Spleen (tissue), 11 donors: ENCODE measurements at regions not wholly inside any gene's neighbourhood (a gene's known extent, or its start where the extent isn't known, plus 50 kb on each side); places are given as distances from the start of the nearest gene placed in this dataset.

Source experiments
- DNase-seq: peaks from one replicate; pipeline ENCODE4 v3.0.0-alpha.2; 2020
- H3K27ac ChIP-seq, 8 donors: fragments of 200-600 bp; sonication (generic) in 7 of 8; 1 replicate in 4 of 8; 2 replicates in 4 of 8; pipeline versions ENCODE4 v1.5.0 to v1.8.0; 2016 to 2021; ENCODE audit warnings: inconsistent platforms in 4 of 8, mild to moderate bottlenecking in 4 of 8, moderate library complexity in 1 of 8
- H3K27me3 ChIP-seq, 7 donors: fragments of 200-600 bp; sonication (generic) in 6 of 7; replicated peaks in 1 of 7; 1 replicate in 4 of 7; 2 replicates in 3 of 7; pipeline versions ENCODE4 v1.5.0 to v1.8.0; 2016 to 2021; ENCODE audit warnings: inconsistent platforms in 3 of 7, mild to moderate bottlenecking in 1 of 7
- H3K36me3 ChIP-seq, 6 donors: fragments of 200-600 bp; sonication (generic) in 5 of 6; 1 replicate in 4 of 6; 2 replicates in 2 of 6; pipeline versions ENCODE4 v1.5.0 to v1.8.0; 2016 to 2021; ENCODE audit warnings: inconsistent platforms in 2 of 6
- H3K4me1 ChIP-seq, 6 donors: fragments of 200-600 bp; sonication (generic) in 5 of 6; 1 replicate in 3 of 6; 2 replicates in 3 of 6; pipeline versions ENCODE4 v1.5.0 to v1.8.0; 2016 to 2021; ENCODE audit warnings: inconsistent platforms in 3 of 6
- H3K4me3 ChIP-seq, 8 donors: fragments of 200-600 bp; sonication (generic) in 7 of 8; 1 replicate in 4 of 8; 2 replicates in 4 of 8; pipeline versions ENCODE4 v1.5.0 to v1.8.0; 2016 to 2021; ENCODE audit warnings: inconsistent platforms in 4 of 8, mild to moderate bottlenecking in 4 of 8, moderate library complexity in 2 of 8
- H3K9me3 ChIP-seq, 8 donors: fragments of 200-600 bp; sonication (generic) in 7 of 8; 1 replicate in 4 of 8; 2 replicates in 4 of 8; pipeline versions ENCODE4 v1.5.0 to v1.8.0; 2016 to 2021; ENCODE audit warnings: inconsistent platforms in 4 of 8
- CTCF ChIP-seq, 11 experiments: fragments of 200-600 bp in 7 of 11; fragments of 450-650 bp in 4 of 11; sonication (generic) in 4 of 11; IDR thresholded peaks in 8 of 11; conservative IDR thresholded peaks in 3 of 11; 1 replicate in 7 of 11; 2 replicates in 4 of 11; pipeline versions ENCODE4 v1.4.0 to v1.8.0; 2016 to 2021; ENCODE audit warnings: antibody characterized with exemption in 11 of 11, inconsistent platforms in 4 of 11, mild to moderate bottlenecking in 1 of 11
- POLR2A ChIP-seq, 3 donors: fragments of 450-650 bp; IDR thresholded peaks; one replicate each; pipeline ENCODE4 v1.5.1; 2017; ENCODE audit warnings: antibody characterized with exemption in 3 of 3, mild to moderate bottlenecking in 1 of 3
- POLR2AphosphoS5 ChIP-seq, 3 donors: sonication (generic); formaldehyde crosslinking; IDR thresholded peaks; one replicate each; pipeline ENCODE4 v1.5.1; 2017; ENCODE audit warnings: antibody characterized with exemption in 3 of 3
- WGBS, 5 donors: extraction: QIAGEN DNeasy Blood & Tissue Kit in 3 of 5; methylation state at CpG; one replicate each; pipeline versions ENCODE4 v1.1.5 to v1.1.7; 2013 to 2018; 5-methylcytosine and 5-hydroxymethylcytosine counted together
- intact Hi-C: fragments of 100-400 bp; cut with DNase I; formaldehyde crosslinking; loops from one replicate; pipeline ENCODE4 v1.15.0; 2023; ENCODE audit warnings: low total_unique reads
- donor health status: healthy with polysubstance abuse.
- donor health status: DM: no; HTN: no; CAD: no; lungs with moderate emphysema.
- donor health status: DM: no; HTN: no; CAD: no.
- donor health status: Bipolar disorder and iron deficiency.
- donor health status: healthy.
- donor health status: DM: no; HTN: no; CAD: no.
- donor health status: DM: yes; HTN: yes; CAD: no.

- H3K36me3 ChIP-seq: no peaks in the 10 kb centered on the region
- peaks cover 0 to 8% (median 0%) of the 10 kb centered on the region in 7 donors for H3K27me3 ChIP-seq
- H3K27ac ChIP-seq: no peak overlapping the region
- 48 to 61% (median 58%) methylated on average over 3 of the region's 3 CpGs for WGBS, 5 donors
- DNase-seq: no peak
- intact Hi-C loops: no loop called here
- no peaks in the 10 kb centered on the region for H3K4me1 ChIP-seq
- peaks cover 0 to 21% (median 6%) of the 10 kb centered on the region in 8 donors for H3K9me3 ChIP-seq
- no peak overlapping the region for H3K4me3 ChIP-seq
- TF ChIP-seq CTCF (IDR thresholded peaks at IDR 0.05 in 8 of 11, conservative IDR thresholded peaks at IDR 0.05 in 3 of 11): no peak
- TF ChIP-seq POLR2A (IDR thresholded peaks at IDR 0.05): no peak
- TF ChIP-seq POLR2AphosphoS5 (IDR thresholded peaks at IDR 0.05): no peak
Observed at GRCh38 chr10:128302808-128303207, 176.6 kb upstream of the MKI67 start.

- H3K9me3 ChIP-seq: peaks cover 0 to 21% (median 6%) of the 10 kb centered on the region in 8 donors
- 63 to 83% (median 69%) methylated on average over 5 of the region's 5 CpGs for WGBS, 5 donors
- TF ChIP-seq POLR2A (IDR thresholded peaks at IDR 0.05) (no peak), POLR2AphosphoS5 (IDR thresholded peaks at IDR 0.05) (no peak), CTCF (IDR thresholded peaks at IDR 0.05 in 8 of 11, conservative IDR thresholded peaks at IDR 0.05 in 3 of 11) (no peak)
- H3K27me3 ChIP-seq: peaks cover 0 to 8% (median 0%) of the 10 kb centered on the region in 7 donors
- H3K36me3 ChIP-seq: no peaks in the 10 kb centered on the region
- H3K4me3 ChIP-seq: no peak overlapping the region
- no peak overlapping the region for H3K27ac ChIP-seq
- DNase-seq: no peak
- no peaks in the 10 kb centered on the region for H3K4me1 ChIP-seq
- intact Hi-C loops: no loop called here
Observed at GRCh38 chr10:128304271-128304670, 178.0 kb upstream of the MKI67 start.

- no peaks in the 10 kb centered on the region for H3K36me3 ChIP-seq
- H3K4me1 ChIP-seq: no peaks in the 10 kb centered on the region
- no peak for DNase-seq
- H3K4me3 ChIP-seq: no peak overlapping the region
- TF ChIP-seq POLR2A (IDR thresholded peaks at IDR 0.05) (no peak), CTCF (IDR thresholded peaks at IDR 0.05 in 8 of 11, conservative IDR thresholded peaks at IDR 0.05 in 3 of 11) (no peak), POLR2AphosphoS5 (IDR thresholded peaks at IDR 0.05) (no peak)
- peaks cover 0 to 3% (median 0%) of the 10 kb centered on the region in 7 donors for H3K27me3 ChIP-seq
- intact Hi-C loops: no loop called here
- H3K27ac ChIP-seq: no peak overlapping the region
- WGBS, 5 donors: 79 to 88% (median 85%) methylated on average over 17 of the region's 17 CpGs
- peaks cover 0 to 19% (median 6%) of the 10 kb centered on the region in 8 donors for H3K9me3 ChIP-seq
Observed at GRCh38 chr10:128305601-128306345, 179.6 kb upstream of the MKI67 start.

GRCh38 chr10:128306535-128306934, 180.3 kb upstream of the MKI67 start:
- no peak for DNase-seq
- no peaks in the 10 kb centered on the region for H3K36me3 ChIP-seq
- H3K27ac ChIP-seq: no peak overlapping the region
- TF ChIP-seq POLR2A (IDR thresholded peaks at IDR 0.05) (no peak), CTCF (IDR thresholded peaks at IDR 0.05 in 8 of 11, conservative IDR thresholded peaks at IDR 0.05 in 3 of 11) (no peak), POLR2AphosphoS5 (IDR thresholded peaks at IDR 0.05) (no peak)
- intact Hi-C loops: no loop called here
- peaks cover 0 to 13% (median 4%) of the 10 kb centered on the region in 8 donors for H3K9me3 ChIP-seq
- no peak overlapping the region for H3K4me3 ChIP-seq
- WGBS, 5 donors: 50 to 60% (median 53%) methylated on average over 6 of the region's 6 CpGs
- peaks cover 0 to 3% (median 0%) of the 10 kb centered on the region in 7 donors for H3K27me3 ChIP-seq
- no peaks in the 10 kb centered on the region for H3K4me1 ChIP-seq
